WERI-Rb-1 (cell line): ENCODE measurements at regions not wholly inside any gene's neighbourhood (a gene's known extent, or its start where the extent isn't known, plus 50 kb on each side); places are given as distances from the start of the nearest gene placed in this dataset.

Experiments
- DNase-seq: peaks from one replicate; pipeline ENCODE4 v3.0.0-alpha.2; 2020
- H3K27ac ChIP-seq: fragments of 250-450 bp; sonication (Bioruptor Pico); 2 replicates; pipeline ENCODE4 v1.5.1; 2020; ENCODE audit warnings: mild to moderate bottlenecking, moderate library complexity
- H3K27me3 ChIP-seq: fragments of 250-450 bp; sonication (Bioruptor Pico); 2 replicates; pipeline ENCODE4 v1.5.1; 2021; ENCODE audit warnings: mild to moderate bottlenecking, low read depth, moderate library complexity; ENCODE audit not compliant: insufficient read depth, severe bottlenecking
- H3K36me3 ChIP-seq: fragments of 250-450 bp; sonication (Bioruptor Pico); 2 replicates; pipeline ENCODE4 v1.5.1; 2020; ENCODE audit warnings: mild to moderate bottlenecking, moderate library complexity
- H3K4me3 ChIP-seq: 2 replicates; pipeline ENCODE4 v1.5.1; 2011; ENCODE audit warnings: low read depth, mild to moderate bottlenecking, control low read depth, low read length
- H3K9me3 ChIP-seq: fragments of 250-450 bp; sonication (Bioruptor Pico); 2 replicates; pipeline ENCODE4 v1.5.1; 2021; ENCODE audit warnings: mild to moderate bottlenecking, moderate library complexity; ENCODE audit not compliant: severe bottlenecking
- TF ChIP-seq, protein P1 (sequence below): IDR thresholded peaks from 2 replicates; pipeline ENCODE4 v1.5.1; 2011; ENCODE audit warnings: low read depth, mild to moderate bottlenecking, control low read depth, inconsistent platforms, low read length

- Histone ChIP-seq H3K27me3 (no peaks in the 10 kb centered on the region), H3K36me3 (no peaks in the 10 kb centered on the region), H3K4me3 (no peak overlapping the region), H3K27ac (no peak overlapping the region), H3K9me3 (no peaks in the 10 kb centered on the region)
- TF ChIP-seq, protein P1, sequence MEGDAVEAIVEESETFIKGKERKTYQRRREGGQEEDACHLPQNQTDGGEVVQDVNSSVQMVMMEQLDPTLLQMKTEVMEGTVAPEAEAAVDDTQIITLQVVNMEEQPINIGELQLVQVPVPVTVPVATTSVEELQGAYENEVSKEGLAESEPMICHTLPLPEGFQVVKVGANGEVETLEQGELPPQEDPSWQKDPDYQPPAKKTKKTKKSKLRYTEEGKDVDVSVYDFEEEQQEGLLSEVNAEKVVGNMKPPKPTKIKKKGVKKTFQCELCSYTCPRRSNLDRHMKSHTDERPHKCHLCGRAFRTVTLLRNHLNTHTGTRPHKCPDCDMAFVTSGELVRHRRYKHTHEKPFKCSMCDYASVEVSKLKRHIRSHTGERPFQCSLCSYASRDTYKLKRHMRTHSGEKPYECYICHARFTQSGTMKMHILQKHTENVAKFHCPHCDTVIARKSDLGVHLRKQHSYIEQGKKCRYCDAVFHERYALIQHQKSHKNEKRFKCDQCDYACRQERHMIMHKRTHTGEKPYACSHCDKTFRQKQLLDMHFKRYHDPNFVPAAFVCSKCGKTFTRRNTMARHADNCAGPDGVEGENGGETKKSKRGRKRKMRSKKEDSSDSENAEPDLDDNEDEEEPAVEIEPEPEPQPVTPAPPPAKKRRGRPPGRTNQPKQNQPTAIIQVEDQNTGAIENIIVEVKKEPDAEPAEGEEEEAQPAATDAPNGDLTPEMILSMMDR: no peak
- no peak for DNase-seq
Measured at GRCh38 chrX:148416931-148417330, 83.5 kb upstream of the AFF2 start.

GRCh38 chrX:148417934-148418333, 82.5 kb upstream of the AFF2 start:
- Histone ChIP-seq H3K9me3 (no peaks in the 10 kb centered on the region), H3K27me3 (no peaks in the 10 kb centered on the region), H3K36me3 (no peaks in the 10 kb centered on the region), H3K27ac (no peak overlapping the region), H3K4me3 (no peak overlapping the region)
- TF ChIP-seq, protein P1: no peak
- no peak for DNase-seq

GRCh38 chrX:148422526-148422925, 77.9 kb upstream of the AFF2 start:
- no peak for DNase-seq
- Histone ChIP-seq H3K36me3 (no peaks in the 10 kb centered on the region), H3K4me3 (no peak overlapping the region), H3K27ac (no peak overlapping the region), H3K9me3 (no peaks in the 10 kb centered on the region), H3K27me3 (no peaks in the 10 kb centered on the region)
- TF ChIP-seq, protein P1: no peak

DNA sequence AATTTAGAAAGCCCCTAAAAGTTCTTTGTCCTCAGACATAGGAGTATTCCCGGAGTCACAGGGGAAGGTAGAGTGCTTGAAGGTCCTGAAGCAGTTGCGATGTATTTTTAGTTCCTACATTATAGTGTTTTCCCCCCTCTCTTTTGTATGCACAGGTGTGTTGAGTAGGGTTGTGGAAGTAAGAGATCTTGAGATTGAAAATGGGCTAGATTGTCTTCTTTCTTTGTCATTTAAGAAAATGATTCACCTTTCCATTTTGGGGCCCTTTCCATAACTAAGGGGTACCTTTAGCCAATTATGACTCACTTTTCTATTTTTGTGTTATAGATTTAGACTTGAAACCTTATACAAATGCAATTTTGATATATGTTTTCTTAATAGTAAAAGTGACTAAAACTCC, 75.8 kb upstream of the AFF2 start:
- DNase-seq: no peak
- Histone ChIP-seq H3K4me3 (no peak overlapping the region), H3K27me3 (no peaks in the 10 kb centered on the region), H3K27ac (no peak overlapping the region), H3K36me3 (no peaks in the 10 kb centered on the region), H3K9me3 (no peaks in the 10 kb centered on the region)
- TF ChIP-seq, protein P1: no peak

DNA sequence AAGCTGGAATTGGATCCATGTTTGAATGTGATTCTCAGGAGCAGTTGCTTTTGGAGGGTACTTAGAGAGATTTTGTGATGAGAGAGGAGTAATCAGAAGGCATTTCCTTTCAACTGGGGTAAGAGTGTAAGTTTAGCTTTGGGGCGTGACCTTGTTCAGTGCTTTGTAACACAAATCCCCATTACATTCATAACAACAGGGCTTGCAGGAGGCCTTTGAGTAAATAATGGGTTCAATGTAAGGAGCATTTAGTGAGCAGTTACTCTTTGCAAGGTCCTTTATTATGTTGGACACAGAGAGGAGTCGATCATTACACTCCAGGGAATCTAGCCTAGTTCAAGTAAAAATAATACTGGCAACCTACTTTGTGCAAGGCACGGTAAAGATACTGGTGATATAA, 74.0 kb upstream of the AFF2 start:
- H3K27ac ChIP-seq: no peak overlapping the region
- H3K9me3 ChIP-seq: no peaks in the 10 kb centered on the region
- DNase-seq: no peak
- no peaks in the 10 kb centered on the region for H3K27me3 ChIP-seq
- no peak overlapping the region for H3K4me3 ChIP-seq
- H3K36me3 ChIP-seq: no peaks in the 10 kb centered on the region
- TF ChIP-seq, protein P1: no peak

DNA sequence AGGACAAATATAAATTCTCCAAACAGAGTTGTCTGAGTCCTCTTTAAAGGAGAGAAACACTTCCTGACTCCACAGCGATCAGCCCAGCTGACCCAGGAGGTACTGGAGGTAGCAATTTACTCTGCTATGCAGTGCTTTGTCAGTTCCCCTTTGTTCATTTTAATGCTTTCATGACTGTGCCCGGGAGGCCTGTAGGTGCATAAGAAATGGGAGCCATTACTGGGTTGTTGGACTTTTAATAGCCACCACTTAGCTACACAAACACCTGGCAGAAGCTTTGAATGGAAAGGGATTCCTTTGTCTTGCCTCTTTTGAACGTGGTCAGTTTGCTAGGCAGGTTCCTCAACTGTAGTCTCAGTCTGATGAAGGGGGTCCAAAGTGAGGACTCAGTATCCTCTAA, 59.0 kb upstream of the AFF2 start:
- Histone ChIP-seq H3K36me3 (no peaks in the 10 kb centered on the region), H3K9me3 (no peaks in the 10 kb centered on the region), H3K27me3 (no peaks in the 10 kb centered on the region), H3K27ac (no peak overlapping the region), H3K4me3 (no peak overlapping the region)
- DNase-seq: no peak
- TF ChIP-seq, protein P1: no peak
